Ishikawa (cell line): ENCODE measurements at regions not wholly inside any gene's neighbourhood (a gene's known extent, or its start where the extent isn't known, plus 50 kb on each side); places are given as distances from the start of the nearest gene placed in this dataset.

Experiments used
- CEBPB ChIP-seq: IDR thresholded peaks from 2 replicates; pipeline ENCODE4 v1.6.1; 2012
- CREB1 ChIP-seq: IDR thresholded peaks from 2 replicates; pipeline ENCODE4 v1.6.1; 2012; ENCODE audit warnings: low read depth
- EGR1 ChIP-seq: IDR thresholded peaks from 2 replicates; pipeline ENCODE4 v1.6.1; 2012
- EP300 ChIP-seq: IDR thresholded peaks from 2 replicates; pipeline ENCODE4 v1.6.1; 2012; ENCODE audit warnings: borderline replicate concordance
- FOXM1 ChIP-seq: IDR thresholded peaks from 2 replicates; pipeline ENCODE4 v1.6.1; 2012; ENCODE audit warnings: low read depth, borderline replicate concordance
- MAX ChIP-seq: IDR thresholded peaks from 2 replicates; pipeline ENCODE4 v1.6.1; 2012
- NFIC ChIP-seq: IDR thresholded peaks from 2 replicates; pipeline ENCODE4 v1.6.1; 2012
- RAD21 ChIP-seq: IDR thresholded peaks from 2 replicates; pipeline ENCODE4 v1.6.1; 2012; ENCODE audit warnings: low read depth
- REST ChIP-seq: IDR thresholded peaks from 2 replicates; pipeline ENCODE4 v1.6.1; 2012; ENCODE audit warnings: low read depth, mild to moderate bottlenecking
- TAF1 ChIP-seq: IDR thresholded peaks from 2 replicates; pipeline ENCODE4 v1.6.1; 2012; ENCODE audit warnings: low read depth, mild to moderate bottlenecking
- TCF12 ChIP-seq: IDR thresholded peaks from 2 replicates; pipeline ENCODE4 v1.6.1; 2012; ENCODE audit warnings: low read depth
- TEAD4 ChIP-seq: IDR thresholded peaks from 2 replicates; pipeline ENCODE4 v1.6.1; 2012
- USF1 ChIP-seq: IDR thresholded peaks from 2 replicates; pipeline ENCODE4 v1.6.1; 2012
- YY1 ChIP-seq: IDR thresholded peaks from 2 replicates; pipeline ENCODE4 v1.6.1; 2012; ENCODE audit warnings: low read depth
- ZBTB7A ChIP-seq: IDR thresholded peaks from 2 replicates; pipeline ENCODE4 v1.6.1; 2012; ENCODE audit warnings: low read depth

GRCh38 chr7:138388673-138389491 is 71.2 kb upstream of the TRIM24 start:
- TF ChIP-seq TCF12 (no peak), EGR1 (no peak), MAX (no peak), USF1 (no peak), TEAD4 (no peak), FOXM1 (no peak), EP300 (no peak), NFIC (no peak), CEBPB (no peak), ZBTB7A (no peak), REST (no peak)

GRCh38 chr7:138395763-138396162 is 64.3 kb upstream of the TRIM24 start:
- TF ChIP-seq ZBTB7A (no peak), FOXM1 (no peak), CREB1 (no peak), EP300 (no peak)

GRCh38 chr7:138396251-138397070 is 63.6 kb upstream of the TRIM24 start:
- TF ChIP-seq EP300 (no peak), CEBPB (no peak), FOXM1 (no peak), CREB1 (no peak), TEAD4 (no peak), EGR1 (no peak), NFIC (no peak), TAF1 (no peak), RAD21 (no peak)

GRCh38 chr7:138398857-138399256 is 61.2 kb upstream of the TRIM24 start:
- TF ChIP-seq FOXM1 (no peak), EP300 (no peak), TCF12 (no peak), CEBPB (no peak), USF1 (no peak), ZBTB7A (no peak), YY1 (no peak), RAD21 (no peak), TEAD4 (no peak)

- TF ChIP-seq TEAD4 (no peak), NFIC (no peak), CREB1 (no peak), RAD21 (no peak)
Measured at GRCh38 chr7:138400400-138400886, 59.6 kb upstream of the TRIM24 start.

GRCh38 chr7:138402749-138403148 is 57.3 kb upstream of the TRIM24 start:
- TF ChIP-seq USF1 (no peak), REST (no peak), NFIC (no peak), RAD21 (no peak), CREB1 (no peak), MAX (no peak), EP300 (no peak), TCF12 (no peak), ZBTB7A (no peak), FOXM1 (no peak)
